ENCODE measurements at regions not wholly inside any gene's neighbourhood (a gene's known extent, or its start where the extent isn't known, plus 50 kb on each side); places are given as distances from the start of the nearest gene placed in this dataset.

DNA sequence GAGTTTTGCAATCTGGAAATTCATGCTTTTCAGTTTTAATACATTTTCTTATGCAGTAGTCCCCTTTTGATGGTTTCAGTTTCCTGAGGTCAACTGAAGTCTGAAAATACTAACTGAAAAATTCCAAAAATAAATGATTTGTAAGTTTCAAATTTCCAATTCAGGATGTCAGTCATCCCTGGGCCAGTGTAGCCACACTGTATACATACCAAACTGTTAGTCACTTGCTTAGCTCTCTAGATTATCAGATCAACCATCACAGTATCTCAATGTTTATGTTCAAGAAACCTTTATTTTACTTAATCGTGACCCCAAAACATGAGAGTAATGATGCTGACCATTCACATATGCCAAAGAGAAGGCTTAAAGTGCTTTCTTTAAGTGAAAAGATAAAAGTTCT is 715.5 kb downstream of the GBE1 start:
- DNase-seq (ENCODE audit: low spot score): no peak

DNA sequence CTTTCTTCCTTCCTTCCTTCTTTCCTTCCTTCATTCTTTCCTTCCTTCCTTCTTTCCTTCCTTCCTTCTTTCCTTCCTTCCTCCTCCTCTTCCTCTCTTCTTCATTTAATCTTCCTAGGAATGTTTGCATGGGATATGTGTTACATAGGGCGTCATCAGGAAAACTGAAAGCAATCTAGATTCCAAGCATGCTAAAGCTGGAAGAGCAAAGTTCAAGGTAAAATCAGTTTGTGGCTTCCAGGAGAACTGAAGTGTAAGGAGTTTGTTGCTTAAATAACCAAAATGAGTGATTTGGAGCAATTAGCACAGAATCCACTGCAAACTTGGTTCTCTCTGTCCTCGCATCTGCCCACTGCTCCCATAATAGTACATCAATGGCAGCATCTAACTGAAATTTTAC is 716.2 kb downstream of the GBE1 start:
- DNase-seq (ENCODE audit: low spot score): no peak

- no peak for DNase-seq (ENCODE audit: low spot score)
These were observed 717.7 kb downstream of the GBE1 start for GRCh38 chr3:81043660-81044199.

DNA sequence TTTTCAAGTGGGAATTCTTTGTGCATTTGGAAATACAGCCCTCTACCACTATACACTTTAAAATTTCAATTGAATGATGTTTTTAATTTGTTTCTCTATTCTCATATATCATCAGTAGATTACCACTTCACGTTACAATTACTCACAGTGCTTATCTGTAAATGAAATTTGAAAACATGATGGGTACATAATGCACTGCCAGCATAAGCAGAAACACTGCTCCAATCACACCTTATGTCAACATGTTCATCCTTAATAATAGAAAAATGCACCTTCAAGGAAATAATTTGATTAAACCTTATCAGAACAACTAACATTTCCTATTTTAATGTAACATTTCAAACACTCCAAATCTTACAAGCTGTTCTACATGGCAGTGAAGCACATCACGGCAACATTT is 718.4 kb downstream of the GBE1 start:
- no peak for DNase-seq (ENCODE audit: low spot score)

GRCh38 chr3:81041331-81041730 is 720.1 kb downstream of the GBE1 start:
- DNase-seq (ENCODE audit: low spot score): no peak

GRCh38 chr3:81040107-81040506 is 721.3 kb downstream of the GBE1 start:
- no peak for DNase-seq (ENCODE audit: low spot score)

- no peak for DNase-seq (ENCODE audit: low spot score)
These were observed 727.8 kb downstream of the GBE1 start for GRCh38 chr3:81033684-81034083.

DNA sequence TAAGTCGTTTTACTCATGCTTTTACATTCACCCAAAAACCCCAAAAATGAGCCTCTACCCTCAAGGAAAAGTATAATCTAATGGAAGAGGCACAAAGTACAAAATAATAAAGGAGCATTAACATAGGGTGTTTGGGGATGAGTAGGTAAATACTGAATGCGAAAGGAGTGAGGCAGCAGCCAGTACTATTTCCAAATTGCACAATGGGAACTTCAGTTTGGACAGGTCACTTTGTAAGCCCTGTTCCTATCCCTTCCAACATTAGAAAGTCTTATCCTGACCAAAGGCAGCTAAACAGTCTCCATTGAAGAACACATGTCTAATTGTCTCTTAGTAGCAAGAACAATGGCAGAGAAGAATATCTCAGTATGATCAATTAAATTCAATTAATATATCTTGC is 728.3 kb downstream of the GBE1 start:
- no peak for DNase-seq (ENCODE audit: low spot score)

- no peak for DNase-seq (ENCODE audit: low spot score)
These were observed 731.6 kb downstream of the GBE1 start for GRCh38 chr3:81029861-81030260.

DNA sequence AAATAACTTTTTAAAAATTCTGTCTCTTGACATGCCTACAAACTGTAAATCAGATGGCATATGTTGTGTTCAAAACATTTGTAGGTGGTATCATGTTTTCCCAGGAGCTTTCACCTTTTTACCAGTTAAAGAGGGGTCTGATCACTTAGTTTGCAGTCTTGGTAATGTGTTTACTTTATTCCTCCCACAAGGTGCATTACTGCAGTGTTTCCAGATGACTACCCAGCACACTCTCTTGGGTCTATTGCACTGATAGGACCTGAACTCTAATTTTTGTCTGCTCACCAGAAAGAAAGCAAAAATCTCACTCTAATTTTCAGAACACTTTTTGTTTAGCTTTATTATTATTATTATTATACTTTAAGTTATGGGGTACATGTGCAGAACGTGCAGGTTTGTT is 734.1 kb downstream of the GBE1 start:
- DNase-seq (ENCODE audit: low spot score): no peak

DNA sequence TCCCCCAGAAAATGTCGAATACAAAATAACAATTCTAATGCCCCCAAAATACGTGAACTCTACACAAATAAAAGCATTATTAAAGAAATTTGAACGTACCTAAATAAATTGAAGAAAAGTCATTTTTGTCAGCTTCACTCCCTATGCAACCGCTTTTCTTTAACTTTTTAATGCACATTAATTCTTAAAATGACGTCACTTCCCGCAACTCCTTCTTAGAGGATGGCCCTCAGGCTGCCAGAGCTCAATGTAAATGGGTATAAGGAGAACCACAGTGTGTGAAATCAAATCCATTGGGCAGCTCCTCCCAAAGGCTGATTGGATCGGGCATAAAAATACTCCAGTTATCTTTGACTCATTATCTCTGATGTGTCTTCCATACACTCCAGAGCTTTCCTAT is 736.9 kb downstream of the GBE1 start:
- DNase-seq (ENCODE audit: low spot score): no peak

DNA sequence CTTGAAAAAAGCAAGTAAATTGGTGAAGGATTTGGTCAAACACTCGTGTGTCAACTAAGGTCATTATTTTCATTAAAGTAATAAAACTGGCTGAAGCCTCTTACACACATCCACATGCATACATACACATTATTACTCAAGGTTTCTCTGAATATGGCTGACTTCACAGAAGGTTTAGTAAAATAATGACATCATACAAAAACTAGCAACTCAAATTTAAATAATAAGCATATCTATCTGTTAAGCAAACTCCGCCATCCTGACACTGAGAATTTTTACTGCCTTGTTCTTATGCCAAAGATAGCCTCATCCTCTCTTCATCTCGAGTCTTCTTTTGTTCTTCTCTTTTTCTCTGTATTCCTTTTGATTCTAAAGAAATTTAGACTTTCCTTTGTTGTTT is 739.1 kb downstream of the GBE1 start:
- DNase-seq (ENCODE audit: low spot score): no peak

GRCh38 chr3:81013360-81013759 is 748.1 kb downstream of the GBE1 start:
- no peak for DNase-seq (ENCODE audit: low spot score)

DNA sequence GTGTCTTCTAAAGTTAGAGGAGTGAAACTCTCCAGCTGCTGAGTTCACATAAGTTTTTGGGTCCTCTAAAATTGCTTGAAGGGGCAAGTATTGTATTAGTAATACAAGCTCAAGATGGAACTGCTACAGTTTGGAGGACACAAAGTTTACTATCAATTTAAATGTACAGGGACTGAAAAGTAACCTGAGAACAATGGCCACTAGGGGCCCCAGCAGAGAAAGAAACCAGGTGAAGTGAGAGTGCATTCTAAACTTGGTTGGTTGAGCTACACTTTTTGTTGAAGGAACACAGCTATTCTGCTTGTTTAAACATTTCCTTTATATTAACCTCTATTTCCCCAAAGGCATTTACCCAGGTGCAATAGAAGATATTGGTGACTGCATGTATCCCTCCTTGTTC is 755.5 kb downstream of the GBE1 start:
- DNase-seq (ENCODE audit: low spot score): no peak

GRCh38 chr3:81003817-81004216 is 757.6 kb downstream of the GBE1 start:
- no peak for DNase-seq (ENCODE audit: low spot score)

DNA sequence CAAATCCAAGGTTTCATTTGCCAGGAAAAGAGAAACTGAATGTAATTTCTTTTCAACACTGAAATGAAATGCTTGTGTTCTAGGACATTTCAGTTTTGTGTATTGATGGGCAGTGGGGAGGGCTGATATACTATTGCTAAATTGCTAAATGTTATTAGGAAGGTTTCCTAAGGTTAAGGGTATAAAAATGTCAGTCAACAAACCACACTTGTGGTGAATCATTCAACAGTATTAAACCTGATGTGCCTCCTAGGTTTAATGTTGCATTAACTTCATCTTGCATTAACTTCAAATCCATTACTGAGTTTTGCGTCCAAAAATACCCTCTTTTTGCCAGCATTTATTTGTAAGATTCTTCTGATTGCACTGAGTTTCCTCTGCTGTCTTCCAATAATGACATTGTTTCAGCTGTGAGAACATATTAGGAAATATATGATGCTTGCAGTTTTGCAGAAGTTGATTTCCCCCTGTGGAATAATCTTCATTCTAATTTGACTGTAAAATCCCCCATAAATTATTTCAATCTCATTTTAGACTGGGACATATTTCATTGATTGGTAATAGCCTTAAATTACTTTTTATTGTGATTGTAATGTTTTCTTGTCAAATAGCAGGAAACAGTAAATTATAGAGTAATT is 758.3 kb downstream of the GBE1 start:
- DNase-seq (ENCODE audit: low spot score): no peak

DNA sequence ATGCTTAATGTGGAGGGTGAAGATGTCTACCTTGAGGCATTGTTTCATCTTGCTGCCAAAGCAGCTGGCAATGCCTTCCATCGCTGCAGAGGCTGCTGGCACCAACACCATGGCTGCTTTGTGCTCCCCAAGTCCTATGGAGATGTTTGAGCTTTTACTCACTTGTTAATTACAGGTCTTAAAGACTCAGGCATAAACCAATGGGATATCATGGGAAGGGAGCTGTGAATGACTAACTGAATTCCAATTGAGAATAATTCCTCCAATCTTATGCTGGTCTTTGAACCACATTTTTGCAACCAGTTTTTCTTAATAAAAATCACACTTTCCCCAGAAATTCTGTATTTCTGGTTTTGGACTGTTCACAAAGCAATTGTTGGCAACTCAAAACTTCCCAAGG is 762.0 kb downstream of the GBE1 start:
- DNase-seq (ENCODE audit: low spot score): no peak

DNA sequence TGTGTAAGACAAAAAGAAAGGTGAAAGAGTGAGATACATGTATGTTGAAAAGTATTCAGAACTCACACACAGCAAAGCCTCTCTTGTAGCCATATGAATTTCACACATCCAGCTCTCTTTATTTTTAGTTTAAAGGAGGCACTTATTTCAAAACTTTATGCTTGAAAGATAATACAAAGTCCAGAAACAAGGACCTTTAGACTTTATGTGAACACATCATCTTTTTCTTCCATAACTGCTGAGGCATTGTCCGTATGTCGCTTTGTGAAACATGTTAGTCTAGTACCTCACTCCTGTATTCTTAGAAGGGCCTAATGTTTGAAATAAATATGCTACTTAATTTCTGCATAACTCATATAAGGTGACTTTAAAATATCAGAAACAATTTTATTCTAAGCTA is 763.4 kb downstream of the GBE1 start:
- DNase-seq (ENCODE audit: low spot score): no peak

- no peak for DNase-seq (ENCODE audit: low spot score)
These were observed 763.8 kb downstream of the GBE1 start for GRCh38 chr3:80997622-80998021.

- no peak for DNase-seq (ENCODE audit: low spot score)
These were observed 766.7 kb downstream of the GBE1 start for GRCh38 chr3:80994767-80995166.

- no peak for DNase-seq (ENCODE audit: low spot score)
These were observed 767.3 kb downstream of the GBE1 start for GRCh38 chr3:80994085-80994665.

GRCh38 chr3:80993241-80993945 is 768.1 kb downstream of the GBE1 start:
- DNase-seq (ENCODE audit: low spot score): no peak

DNA sequence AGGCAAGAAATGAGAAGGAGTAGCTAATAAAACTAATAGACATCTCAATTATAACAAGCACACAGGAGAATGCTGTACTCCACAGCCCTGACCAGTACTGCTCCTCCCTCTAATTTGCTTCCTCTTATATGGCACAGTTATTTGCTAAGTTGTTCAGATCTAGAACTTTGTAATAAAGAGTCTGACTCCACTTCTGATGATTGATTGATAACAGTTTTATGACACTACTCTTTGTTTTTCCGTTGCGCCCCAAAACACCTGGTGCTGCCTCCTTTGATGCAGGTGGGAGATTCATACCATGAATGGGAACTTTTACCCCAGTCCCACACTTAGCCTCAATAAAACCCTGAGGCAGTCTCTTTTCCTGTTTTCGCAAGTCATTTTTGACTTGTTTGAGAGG is 777.7 kb downstream of the GBE1 start:
- DNase-seq (ENCODE audit: low spot score): peak; percentile 0

Data from SW480 (cell line).